HuH-7 (cell line): ENCODE measurements at regions not wholly inside any gene's neighbourhood (a gene's known extent, or its start where the extent isn't known, plus 50 kb on each side); places are given as distances from the start of the nearest gene placed in this dataset.

ENCODE experiments used
- DNase-seq: peaks from one replicate; pipeline ENCODE4 v3.0.0; 2011; ENCODE audit warnings: low spot score

- no peak for DNase-seq
Measured at GRCh38 chr4:111798840-111799239, 346.4 kb upstream of the FAM241A start.

GRCh38 chr4:111800551-111800950 is 344.7 kb upstream of the FAM241A start:
- DNase-seq, result no peak

GRCh38 chr4:111802191-111802590 is 343.1 kb upstream of the FAM241A start:
- no peak for DNase-seq

GRCh38 chr4:111806331-111806730 is 338.9 kb upstream of the FAM241A start:
- peak; percentile 30 for DNase-seq

GRCh38 chr4:111807576-111807975 is 337.7 kb upstream of the FAM241A start:
- DNase-seq, result no peak

GRCh38 chr4:111808174-111808573 is 337.1 kb upstream of the FAM241A start:
- no peak for DNase-seq

GRCh38 chr4:111811661-111812060 is 333.6 kb upstream of the FAM241A start:
- no peak for DNase-seq

DNA sequence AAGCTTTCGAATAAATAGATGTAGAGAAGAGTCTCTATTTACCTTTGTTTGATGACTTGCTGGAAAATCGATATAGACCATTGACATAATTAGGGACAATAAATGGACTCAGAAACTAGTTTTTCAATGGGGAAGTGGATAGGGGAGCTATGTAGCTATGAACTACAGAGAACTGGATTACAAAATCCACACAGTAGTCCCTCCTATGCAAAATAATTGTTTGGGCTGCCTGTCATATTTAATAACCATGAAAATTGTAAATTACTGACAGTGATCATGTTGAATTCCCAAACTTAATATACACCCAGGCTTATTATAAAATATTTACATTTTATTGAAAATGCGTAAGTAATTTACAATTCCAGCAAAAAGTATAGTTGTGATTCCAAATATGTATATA is 333.1 kb upstream of the FAM241A start:
- no peak for DNase-seq

DNA sequence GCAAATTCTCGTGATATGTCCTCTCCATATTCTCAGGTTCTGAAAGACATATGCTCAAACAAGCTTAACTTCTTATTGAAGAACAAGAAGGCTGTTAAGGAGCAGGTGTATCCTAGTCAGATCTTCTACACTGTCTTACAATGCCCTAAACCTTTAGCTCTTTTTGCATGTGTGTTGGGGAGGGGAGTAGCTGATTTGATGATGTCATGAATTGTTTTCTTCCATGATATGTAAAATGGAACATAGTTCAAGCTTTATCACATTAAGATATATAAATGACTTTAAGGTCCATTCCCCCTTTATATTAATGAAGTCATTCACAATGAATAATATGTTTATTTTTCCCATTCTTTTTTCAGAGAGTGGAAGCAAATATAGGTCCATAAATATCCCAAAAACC is 332.5 kb upstream of the FAM241A start:
- no peak for DNase-seq

GRCh38 chr4:111813555-111814140 is 331.6 kb upstream of the FAM241A start:
- no peak for DNase-seq

- no peak for DNase-seq
Measured at GRCh38 chr4:111814961-111815360, 330.3 kb upstream of the FAM241A start.

DNA sequence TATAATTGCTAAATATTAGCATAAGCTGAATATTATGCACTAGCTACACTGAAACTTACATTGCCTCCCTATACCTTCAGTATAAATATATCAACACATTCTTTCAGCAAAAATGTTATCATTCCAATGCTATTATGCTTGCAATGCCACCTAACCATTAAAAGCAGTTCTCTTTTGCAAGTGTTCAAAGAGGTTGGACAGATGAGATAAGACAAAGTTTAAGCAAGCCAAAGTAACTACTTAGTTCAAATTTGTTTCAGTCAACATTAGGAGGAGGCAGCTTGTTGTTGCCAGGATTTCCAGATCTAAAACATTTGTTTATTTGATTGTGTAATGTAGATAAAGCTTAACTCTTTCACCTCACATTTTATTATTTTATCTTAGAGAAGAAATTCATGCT is 323.9 kb upstream of the FAM241A start:
- no peak for DNase-seq

DNA sequence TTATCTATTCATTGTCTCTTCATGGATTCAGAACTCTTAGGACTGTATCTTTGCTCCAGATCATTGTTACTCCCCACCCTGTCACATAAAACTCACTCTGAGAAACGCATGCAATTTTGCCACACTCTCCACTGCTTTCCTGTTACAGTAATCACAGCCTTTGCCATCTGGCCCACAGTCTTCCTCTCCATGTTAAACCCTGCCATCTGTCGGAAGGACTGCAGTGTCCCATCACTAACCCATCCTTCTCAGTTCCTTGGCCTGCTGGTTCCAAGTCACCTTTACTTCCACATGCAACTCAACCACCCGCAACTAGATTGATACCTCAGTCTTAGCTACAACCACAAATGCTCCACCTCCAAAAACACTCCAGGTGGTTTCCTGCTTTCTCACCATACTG is 308.7 kb upstream of the FAM241A start:
- DNase-seq, result no peak

DNA sequence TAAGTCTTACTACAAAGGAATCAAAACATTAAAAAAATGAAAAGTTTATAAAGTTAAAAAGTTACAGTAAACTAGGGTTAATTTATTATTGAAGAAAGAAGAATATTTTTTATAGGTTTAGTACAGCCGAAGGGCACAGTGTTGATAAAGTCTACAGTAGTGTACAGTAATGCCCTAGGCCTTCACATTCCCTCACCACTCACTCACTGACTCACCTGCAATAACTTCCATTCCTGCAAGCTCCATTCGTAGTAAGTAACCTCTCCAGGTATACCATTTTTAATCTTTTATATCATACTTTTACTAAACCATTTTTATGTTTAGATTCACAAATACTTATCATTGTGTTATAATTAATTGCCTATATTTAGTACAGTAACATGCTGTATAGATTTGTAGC is 307.5 kb upstream of the FAM241A start:
- no peak for DNase-seq

- no peak for DNase-seq
Measured at GRCh38 chr4:111838406-111838930, 306.8 kb upstream of the FAM241A start.

- DNase-seq, result no peak
Measured at GRCh38 chr4:111839141-111839540, 306.1 kb upstream of the FAM241A start.

- no peak for DNase-seq
Measured at GRCh38 chr4:111842336-111842735, 302.9 kb upstream of the FAM241A start.

- DNase-seq, result no peak
Measured at GRCh38 chr4:111847296-111848008, 297.8 kb upstream of the FAM241A start.

DNA sequence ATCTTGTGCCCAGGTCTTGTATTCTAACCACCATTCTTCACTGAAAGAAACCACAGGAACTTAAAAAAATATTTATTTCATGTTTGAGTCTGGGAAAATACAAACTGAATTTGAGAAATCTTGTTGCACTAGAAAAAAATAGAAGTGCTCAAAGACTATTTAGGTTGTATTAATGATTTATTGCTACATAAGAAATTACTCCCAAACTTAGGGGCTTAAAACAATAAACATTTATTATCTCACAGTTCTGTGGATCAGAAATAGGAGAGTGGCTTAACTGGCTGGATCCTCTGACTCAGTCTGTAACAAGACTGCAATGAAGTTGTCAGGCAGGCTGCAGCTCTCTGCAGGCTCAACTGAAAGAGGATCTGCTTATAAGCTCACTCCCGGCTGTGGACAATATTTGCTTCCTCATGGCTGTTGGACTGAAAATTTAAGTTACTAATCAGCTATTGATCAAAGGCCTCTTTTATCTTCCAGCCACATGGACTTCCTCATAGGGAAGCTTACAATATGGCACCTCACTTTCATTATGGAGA is 295.4 kb upstream of the FAM241A start:
- no peak for DNase-seq

GRCh38 chr4:111854494-111855087 is 290.7 kb upstream of the FAM241A start:
- DNase-seq, result no peak

GRCh38 chr4:111855308-111855707 is 289.9 kb upstream of the FAM241A start:
- DNase-seq, result no peak

DNA sequence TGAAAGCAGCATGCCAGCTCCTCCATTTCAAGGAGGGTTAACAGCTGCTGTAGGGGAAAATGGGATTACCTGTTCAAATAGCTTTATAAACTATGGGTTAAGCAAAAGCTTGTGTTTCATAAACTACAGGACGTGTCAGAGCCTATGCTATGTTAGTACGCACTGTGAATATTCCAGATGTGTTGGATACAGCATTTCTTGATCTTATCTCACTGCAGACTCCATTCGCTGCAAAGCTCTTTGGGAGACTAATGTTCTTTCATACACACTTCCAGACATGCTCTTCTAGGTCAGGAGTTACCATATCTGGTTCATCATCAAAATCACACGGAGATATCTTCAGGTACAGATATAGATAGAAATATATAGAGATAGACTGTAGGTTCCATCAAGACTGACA is 281.2 kb upstream of the FAM241A start:
- no peak for DNase-seq

- no peak for DNase-seq
Measured at GRCh38 chr4:111869339-111869738, 275.9 kb upstream of the FAM241A start.
